Right lung (tissue), 2 donors: ENCODE measurements at regions not wholly inside any gene's neighbourhood (a gene's known extent, or its start where the extent isn't known, plus 50 kb on each side); places are given as distances from the start of the nearest gene placed in this dataset.
"Not testable (repeated sequence)": the region's sequence is repeated elsewhere in the genome, so short reads cannot be mapped to it uniquely, and the experiment has no call there.

Experiments
- DNase-seq, 2 donors: peaks; one replicate each; pipeline ENCODE4 v3.0.0-alpha.2; 2013

GRCh38 chr19:28569132-28570131 is 643.5 kb downstream of the UQCRFS1 start:
- DNase-seq: no peak

GRCh38 chr19:28567834-28568233 is 645.1 kb downstream of the UQCRFS1 start:
- DNase-seq: no peak

- DNase-seq: no peak
Observed at GRCh38 chr19:28563964-28564921, 648.7 kb downstream of the UQCRFS1 start.

- no peak for DNase-seq
Observed at GRCh38 chr19:28560786-28561185, 652.2 kb downstream of the UQCRFS1 start.

- no peak for DNase-seq
Observed at GRCh38 chr19:28558783-28559182, 654.2 kb downstream of the UQCRFS1 start.

- no peak for DNase-seq
Observed at GRCh38 chr19:28556371-28556770, 656.6 kb downstream of the UQCRFS1 start.

GRCh38 chr19:28555317-28555716 is 657.6 kb downstream of the UQCRFS1 start:
- no peak for DNase-seq

- DNase-seq: no peak
Observed at GRCh38 chr19:28554321-28555091, 658.4 kb downstream of the UQCRFS1 start.

GRCh38 chr19:28553764-28554163 is 659.2 kb downstream of the UQCRFS1 start:
- DNase-seq: no peak

GRCh38 chr19:28553005-28553404 is 659.9 kb downstream of the UQCRFS1 start:
- DNase-seq: no peak

GRCh38 chr19:28549680-28550277 is 663.2 kb downstream of the UQCRFS1 start:
- DNase-seq: no peak

GRCh38 chr19:28546148-28546685 is 666.7 kb downstream of the UQCRFS1 start:
- no peak for DNase-seq

- not testable (repeated sequence) for DNase-seq
Observed at GRCh38 chr19:28545397-28545796, 667.6 kb downstream of the UQCRFS1 start.

- DNase-seq: no peak
Observed at GRCh38 chr19:28544451-28545261, 668.3 kb downstream of the UQCRFS1 start.

- DNase-seq: no peak
Observed at GRCh38 chr19:28543244-28543776, 669.6 kb downstream of the UQCRFS1 start.

GRCh38 chr19:28542394-28543243 is 670.3 kb downstream of the UQCRFS1 start:
- no peak for DNase-seq

GRCh38 chr19:28541602-28542393 is 671.2 kb downstream of the UQCRFS1 start:
- DNase-seq: no peak

GRCh38 chr19:28541029-28541428 is 671.9 kb downstream of the UQCRFS1 start:
- DNase-seq: no peak
